Activated CD8-positive, alpha-beta T cell treated with anti-CD3 and anti-CD28 coated beads for 36 hours (primary cell): ENCODE measurements at regions not wholly inside any gene's neighbourhood (a gene's known extent, or its start where the extent isn't known, plus 50 kb on each side); places are given as distances from the start of the nearest gene placed in this dataset.

Experiments used
- ATAC-seq: fragments of 200-7000 bp; cut with Tn5 transposase; one replicate; pipeline ENCODE4 v1.10.0; 2021; ENCODE audit warnings: mild to moderate bottlenecking, moderate library complexity
- CTCF ChIA-PET: fragments of 350-600 bp; sonication (Branson Sonifier 250); formaldehyde crosslinking; loops from one replicate; lab custom pipeline; 2021; ENCODE audit warnings: antibody characterized with exemption; lab: Charles Lee
- POLR2A ChIA-PET: fragments of 350-600 bp; sonication (Branson Sonifier 250); formaldehyde crosslinking; loops from one replicate; lab custom pipeline; 2021; ENCODE audit warnings: antibody characterized with exemption; lab: Charles Lee
- DNase-seq: peaks from one replicate; pipeline ENCODE4 v3.0.0-alpha.2; 2020
- H3K27ac Mint-ChIP-seq: one replicate; pipeline ENCODE4 v1.8.0; 2021; ENCODE audit warnings: mild to moderate bottlenecking, mixed read lengths
- H3K27me3 Mint-ChIP-seq: one replicate; pipeline ENCODE4 v1.8.0; 2021; ENCODE audit warnings: mixed read lengths
- H3K36me3 Mint-ChIP-seq: one replicate; pipeline ENCODE4 v1.8.0; 2021; ENCODE audit warnings: low read depth, mixed read lengths
- H3K4me1 Mint-ChIP-seq: one replicate; pipeline ENCODE4 v1.8.0; 2021; ENCODE audit warnings: low read depth, mixed read lengths
- H3K4me3 Mint-ChIP-seq: one replicate; pipeline ENCODE4 v1.8.0; 2021; ENCODE audit warnings: mild to moderate bottlenecking, moderate library complexity, mixed read lengths
- H3K9me3 Mint-ChIP-seq: one replicate; pipeline ENCODE4 v1.8.0; 2021; ENCODE audit warnings: mixed read lengths
- intact Hi-C: fragments of 100-400 bp; cut with micrococcal nuclease; formaldehyde crosslinking; loops from one replicate; pipeline ENCODE4 v1.10.0; 2022
- TF ChIP-seq, protein P1 (sequence below): fragments of 200-600 bp; IDR thresholded peaks from one replicate; pipeline ENCODE4 v1.8.0; 2022; ENCODE audit warnings: antibody characterized with exemption, mild to moderate bottlenecking

DNA sequence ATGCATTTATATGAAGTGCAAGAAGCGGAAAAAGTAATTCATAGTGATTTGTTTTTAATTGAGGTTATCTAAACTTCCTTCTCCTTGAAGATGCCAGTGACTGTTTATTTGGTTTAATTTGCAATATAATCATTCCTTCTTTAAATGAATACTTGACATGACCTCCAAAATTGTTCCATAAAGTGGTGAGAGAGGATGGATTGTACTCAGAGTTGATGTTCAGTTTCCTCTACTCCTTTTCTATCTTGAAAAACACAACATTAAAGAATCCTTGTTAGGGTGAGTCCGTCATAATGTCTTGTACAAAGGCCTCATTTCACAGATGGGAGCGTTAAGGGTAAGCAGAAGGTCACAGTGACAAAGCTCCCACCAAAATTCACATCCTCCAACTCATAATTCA, 756.1 kb upstream of the KLHL29 start:
- H3K27me3 Mint-ChIP-seq, result no peaks in the 10 kb centered on the region
- no peak overlapping the region for H3K27ac Mint-ChIP-seq
- no peak for ATAC-seq
- H3K4me1 Mint-ChIP-seq, result no peaks in the 10 kb centered on the region
- no peak overlapping the region for H3K4me3 Mint-ChIP-seq
- no peaks in the 10 kb centered on the region for H3K9me3 Mint-ChIP-seq
- POLR2A ChIA-PET, result no interaction called here
- no peaks in the 10 kb centered on the region for H3K36me3 Mint-ChIP-seq
- no peak for DNase-seq
- intact Hi-C loops, result no loop called here
- TF ChIP-seq, protein P1, sequence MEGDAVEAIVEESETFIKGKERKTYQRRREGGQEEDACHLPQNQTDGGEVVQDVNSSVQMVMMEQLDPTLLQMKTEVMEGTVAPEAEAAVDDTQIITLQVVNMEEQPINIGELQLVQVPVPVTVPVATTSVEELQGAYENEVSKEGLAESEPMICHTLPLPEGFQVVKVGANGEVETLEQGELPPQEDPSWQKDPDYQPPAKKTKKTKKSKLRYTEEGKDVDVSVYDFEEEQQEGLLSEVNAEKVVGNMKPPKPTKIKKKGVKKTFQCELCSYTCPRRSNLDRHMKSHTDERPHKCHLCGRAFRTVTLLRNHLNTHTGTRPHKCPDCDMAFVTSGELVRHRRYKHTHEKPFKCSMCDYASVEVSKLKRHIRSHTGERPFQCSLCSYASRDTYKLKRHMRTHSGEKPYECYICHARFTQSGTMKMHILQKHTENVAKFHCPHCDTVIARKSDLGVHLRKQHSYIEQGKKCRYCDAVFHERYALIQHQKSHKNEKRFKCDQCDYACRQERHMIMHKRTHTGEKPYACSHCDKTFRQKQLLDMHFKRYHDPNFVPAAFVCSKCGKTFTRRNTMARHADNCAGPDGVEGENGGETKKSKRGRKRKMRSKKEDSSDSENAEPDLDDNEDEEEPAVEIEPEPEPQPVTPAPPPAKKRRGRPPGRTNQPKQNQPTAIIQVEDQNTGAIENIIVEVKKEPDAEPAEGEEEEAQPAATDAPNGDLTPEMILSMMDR, result no peak
- CTCF ChIA-PET, result no interaction called here

DNA sequence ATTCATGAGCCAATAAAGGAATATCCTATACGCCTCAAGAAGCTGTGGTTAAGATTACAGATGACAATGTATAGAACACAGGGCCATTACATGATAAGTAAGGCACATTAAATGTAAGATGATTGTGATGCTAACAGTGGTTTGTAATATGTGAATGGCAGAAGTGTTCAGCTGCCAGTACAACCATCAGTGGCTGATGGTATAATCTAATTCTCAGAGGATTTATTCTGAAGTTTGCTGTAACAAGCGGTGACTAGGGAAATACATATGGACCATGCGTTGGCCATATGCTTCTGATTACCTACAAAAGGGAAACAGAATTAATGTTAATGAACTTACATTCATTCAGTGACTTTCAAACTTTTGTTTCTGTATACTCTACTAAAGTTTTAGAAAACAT, 750.8 kb upstream of the KLHL29 start:
- no peak for DNase-seq
- Mint-ChIP-seq H3K4me3 (no peak overlapping the region), H3K36me3 (no peaks in the 10 kb centered on the region), H3K27ac (no peak overlapping the region), H3K4me1 (no peaks in the 10 kb centered on the region), H3K27me3 (no peaks in the 10 kb centered on the region), H3K9me3 (peaks cover 3% of the 10 kb centered on the region)
- POLR2A ChIA-PET, result no interaction called here
- intact Hi-C loops, result no loop called here
- ATAC-seq, result no peak
- CTCF ChIA-PET, result no interaction called here
- TF ChIP-seq, protein P1, result no peak

- Mint-ChIP-seq H3K27ac (no peak overlapping the region), H3K27me3 (no peaks in the 10 kb centered on the region), H3K9me3 (peaks cover 2% of the 10 kb centered on the region), H3K4me3 (no peak overlapping the region), H3K4me1 (no peaks in the 10 kb centered on the region), H3K36me3 (no peaks in the 10 kb centered on the region)
- ATAC-seq, result no peak
- ChIA-PET CTCF (interaction anchor here (1.2 kb wide), 1 partner anchor 12 kb away, joined by 3 read pairs; no protein-coding TSS in a partner anchor), POLR2A (no interaction called here)
- no peak for DNase-seq
- TF ChIP-seq, protein P1, result no peak
- intact Hi-C loops, result no loop called here
These were observed 728.6 kb upstream of the KLHL29 start for GRCh38 chr2:22656426-22656825.

GRCh38 chr2:22673529-22673928, 711.5 kb upstream of the KLHL29 start:
- Mint-ChIP-seq H3K27me3 (no peaks in the 10 kb centered on the region), H3K4me1 (no peaks in the 10 kb centered on the region), H3K4me3 (no peak overlapping the region), H3K9me3 (peaks cover 7% of the 10 kb centered on the region), H3K36me3 (no peaks in the 10 kb centered on the region), H3K27ac (no peak overlapping the region)
- TF ChIP-seq, protein P1, result no peak
- ATAC-seq (no peak), DNase-seq (no peak)
- ChIA-PET POLR2A (no interaction called here), CTCF (no interaction called here)
- intact Hi-C loops, result no loop called here

- H3K4me3 Mint-ChIP-seq, result no peak overlapping the region
- CTCF ChIA-PET, result no interaction called here
- intact Hi-C loops, result no loop called here
These were observed 701.1 kb upstream of the KLHL29 start for GRCh38 chr2:22683914-22684313.

More at GRCh38 chr2:22683914-22684313, 701.1 kb upstream of the KLHL29 start:
- H3K4me1 Mint-ChIP-seq, result no peaks in the 10 kb centered on the region
- ATAC-seq, result no peak
- no peak for DNase-seq
- H3K9me3 Mint-ChIP-seq, result no peaks in the 10 kb centered on the region
- no peak overlapping the region for H3K27ac Mint-ChIP-seq
- H3K27me3 Mint-ChIP-seq, result no peaks in the 10 kb centered on the region
- POLR2A ChIA-PET, result no interaction called here
- TF ChIP-seq, protein P1, result no peak
- no peaks in the 10 kb centered on the region for H3K36me3 Mint-ChIP-seq
